ENCODE measurements at regions not wholly inside any gene's neighbourhood (a gene's known extent, or its start where the extent isn't known, plus 50 kb on each side); places are given as distances from the start of the nearest gene placed in this dataset.

- no peak for ATAC-seq
- in situ Hi-C loops (cut with MboI; ENCODE audit: low sequenced_read_pairs in 4 of 4) (no loop called here), intact Hi-C loops (cut with DNase I; ENCODE audit: low total_unique reads) (no loop called here)
Observed at GRCh38 chr5:61943713-61944112, 362.3 kb upstream of the KIF2A start.

GRCh38 chr5:61948151-61948550, 357.9 kb upstream of the KIF2A start:
- intact Hi-C loops (cut with DNase I; ENCODE audit: low total_unique reads) = no loop called here
- no peak for ATAC-seq

More at GRCh38 chr5:61943713-61944112, 362.3 kb upstream of the KIF2A start:
- DNase-seq = no peak
- Histone ChIP-seq H3K9me3 (no peaks in the 10 kb centered on the region), H3K27ac (no peak overlapping the region), H3K36me3 (no peaks in the 10 kb centered on the region), H3K27me3 (no peaks in the 10 kb centered on the region), H3K4me1 (no peaks in the 10 kb centered on the region), H3K4me3 (no peak overlapping the region)
- TF ChIP-seq POLR2A (IDR thresholded peaks at IDR 0.05) (no peak), CTCF (IDR thresholded peaks at IDR 0.05 in 4 of 5, conservative IDR thresholded peaks at IDR 0.05 in 1 of 5) (no peak)

GRCh38 chr5:61949054-61949678, 356.8 kb upstream of the KIF2A start:
- H3K4me3 ChIP-seq = no peak overlapping the region
- DNase-seq (no peak), ATAC-seq (no peak)
- in situ Hi-C loops (cut with MboI; ENCODE audit: low sequenced_read_pairs in 4 of 4) = no loop called here
- H3K36me3 ChIP-seq = no peaks in the 10 kb centered on the region
- no peaks in the 10 kb centered on the region for H3K9me3 ChIP-seq
- H3K27me3 ChIP-seq = no peaks in the 10 kb centered on the region
- TF ChIP-seq CTCF (IDR thresholded peaks at IDR 0.05 in 4 of 5, conservative IDR thresholded peaks at IDR 0.05 in 1 of 5) (no peak), POLR2A (IDR thresholded peaks at IDR 0.05) (no peak)
- H3K4me1 ChIP-seq = no peaks in the 10 kb centered on the region
- intact Hi-C loops (cut with DNase I; ENCODE audit: low total_unique reads) = no loop called here
- H3K27ac ChIP-seq = no peak overlapping the region

More at GRCh38 chr5:61948151-61948550, 357.9 kb upstream of the KIF2A start:
- H3K27ac ChIP-seq = no peak overlapping the region
- H3K4me3 ChIP-seq = no peak overlapping the region
- no peak for TF ChIP-seq CTCF (IDR thresholded peaks at IDR 0.05 in 4 of 5, conservative IDR thresholded peaks at IDR 0.05 in 1 of 5)
- no peak for TF ChIP-seq POLR2A (IDR thresholded peaks at IDR 0.05)
- H3K4me1 ChIP-seq = no peaks in the 10 kb centered on the region
- DNase-seq = no peak
- in situ Hi-C loops (cut with MboI; ENCODE audit: low sequenced_read_pairs in 4 of 4) = no loop called here
- no peaks in the 10 kb centered on the region for H3K9me3 ChIP-seq
- no peaks in the 10 kb centered on the region for H3K36me3 ChIP-seq
- no peaks in the 10 kb centered on the region for H3K27me3 ChIP-seq

GRCh38 chr5:61949679-61950435, 356.1 kb upstream of the KIF2A start:
- Histone ChIP-seq H3K36me3 (no peaks in the 10 kb centered on the region), H3K9me3 (no peaks in the 10 kb centered on the region), H3K27me3 (no peaks in the 10 kb centered on the region), H3K4me3 (no peak overlapping the region), H3K27ac (no peak overlapping the region), H3K4me1 (no peaks in the 10 kb centered on the region)
- TF ChIP-seq CTCF (IDR thresholded peaks at IDR 0.05 in 4 of 5, conservative IDR thresholded peaks at IDR 0.05 in 1 of 5) (no peak), POLR2A (IDR thresholded peaks at IDR 0.05) (no peak)
- intact Hi-C loops (cut with DNase I; ENCODE audit: low total_unique reads) = no loop called here
- ATAC-seq (no peak), DNase-seq (no peak)
- in situ Hi-C loops (cut with MboI; ENCODE audit: low sequenced_read_pairs in 4 of 4) = no loop called here

Data from gastrocnemius medialis (tissue), 4 donors.